ENCODE measurements at regions not wholly inside any gene's neighbourhood (a gene's known extent, or its start where the extent isn't known, plus 50 kb on each side); places are given as distances from the start of the nearest gene placed in this dataset.

GRCh38 chr4:144861471-144861870 lies 215.5 kb downstream of the HHIP start:
- no peak for TF ChIP-seq EZH2 (IDR thresholded peaks at IDR 0.05; ENCODE audit: borderline replicate concordance)
- TF ChIP-seq, protein P1, sequence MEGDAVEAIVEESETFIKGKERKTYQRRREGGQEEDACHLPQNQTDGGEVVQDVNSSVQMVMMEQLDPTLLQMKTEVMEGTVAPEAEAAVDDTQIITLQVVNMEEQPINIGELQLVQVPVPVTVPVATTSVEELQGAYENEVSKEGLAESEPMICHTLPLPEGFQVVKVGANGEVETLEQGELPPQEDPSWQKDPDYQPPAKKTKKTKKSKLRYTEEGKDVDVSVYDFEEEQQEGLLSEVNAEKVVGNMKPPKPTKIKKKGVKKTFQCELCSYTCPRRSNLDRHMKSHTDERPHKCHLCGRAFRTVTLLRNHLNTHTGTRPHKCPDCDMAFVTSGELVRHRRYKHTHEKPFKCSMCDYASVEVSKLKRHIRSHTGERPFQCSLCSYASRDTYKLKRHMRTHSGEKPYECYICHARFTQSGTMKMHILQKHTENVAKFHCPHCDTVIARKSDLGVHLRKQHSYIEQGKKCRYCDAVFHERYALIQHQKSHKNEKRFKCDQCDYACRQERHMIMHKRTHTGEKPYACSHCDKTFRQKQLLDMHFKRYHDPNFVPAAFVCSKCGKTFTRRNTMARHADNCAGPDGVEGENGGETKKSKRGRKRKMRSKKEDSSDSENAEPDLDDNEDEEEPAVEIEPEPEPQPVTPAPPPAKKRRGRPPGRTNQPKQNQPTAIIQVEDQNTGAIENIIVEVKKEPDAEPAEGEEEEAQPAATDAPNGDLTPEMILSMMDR (IDR thresholded peaks at IDR 0.05; ENCODE audit: poor library complexity), result no peak

Measured in hepatocyte (in vitro differentiated cells).